Thoracic aorta (tissue), 2 donors: ENCODE measurements at regions not wholly inside any gene's neighbourhood (a gene's known extent, or its start where the extent isn't known, plus 50 kb on each side); places are given as distances from the start of the nearest gene placed in this dataset.

ENCODE experiments used
- ATAC-seq: fragments of 150-250 bp; one replicate; pipeline ENCODE4 v1.8.0; 2017; ENCODE audit warnings: low read depth; ENCODE audit not compliant: insufficient number of reproducible peaks, low FRiP score
- DNase-seq: peaks from one replicate; pipeline ENCODE4 v3.0.0-alpha.2; 2020; ENCODE audit warnings: low spot score
- H3K27ac ChIP-seq, 2 donors: fragments of 200-600 bp; sonication (generic); 1 replicate in 1 of 2; 2 replicates in 1 of 2; pipeline ENCODE4 v1.5.1; 2016; ENCODE audit warnings: mild to moderate bottlenecking in 2 of 2, moderate library complexity in 2 of 2
- H3K27me3 ChIP-seq: fragments of 200-600 bp; sonication (generic); replicated peaks from 2 replicates; pipeline ENCODE4 v1.6.0; 2016; ENCODE audit warnings: mild to moderate bottlenecking; ENCODE audit not compliant: insufficient read depth
- H3K36me3 ChIP-seq: fragments of 200-600 bp; sonication (generic); one replicate; pipeline ENCODE4 v1.5.1; 2016
- H3K4me1 ChIP-seq, 2 donors: fragments of 200-600 bp; sonication (generic); 1 replicate in 1 of 2; 2 replicates in 1 of 2; pipeline versions ENCODE4 v1.5.1 to v1.6.0; 2016; ENCODE audit warnings: low read depth in 2 of 2, mild to moderate bottlenecking in 1 of 2; ENCODE audit not compliant: control insufficient read depth in 1 of 2
- H3K4me3 ChIP-seq: fragments of 200-600 bp; sonication (generic); 2 replicates; pipeline ENCODE4 v1.5.1; 2016; ENCODE audit warnings: mild to moderate bottlenecking
- H3K9me3 ChIP-seq: fragments of 200-600 bp; sonication (generic); 2 replicates; pipeline ENCODE4 v1.5.1; 2016
- CTCF ChIP-seq: fragments of 200-600 bp; sonication (generic); IDR thresholded peaks from one replicate; pipeline ENCODE4 v1.5.1; 2019; ENCODE audit warnings: antibody characterized with exemption

- H3K27ac ChIP-seq: no peak overlapping the region
- no peaks in the 10 kb centered on the region for H3K27me3 ChIP-seq
- ATAC-seq: no peak
- H3K4me1 ChIP-seq: no peaks in the 10 kb centered on the region
- TF ChIP-seq CTCF: no peak
- no peaks in the 10 kb centered on the region for H3K9me3 ChIP-seq
- no peak for DNase-seq
- H3K36me3 ChIP-seq: no peaks in the 10 kb centered on the region
- no peak overlapping the region for H3K4me3 ChIP-seq
Measured at GRCh38 chr14:66216763-66217162, 269.4 kb upstream of the CCDC196 start.

- ATAC-seq (no peak), DNase-seq (no peak)
- Histone ChIP-seq H3K4me3 (no peak overlapping the region), H3K27ac (no peak overlapping the region), H3K36me3 (no peaks in the 10 kb centered on the region), H3K27me3 (no peaks in the 10 kb centered on the region), H3K9me3 (no peaks in the 10 kb centered on the region), H3K4me1 (no peaks in the 10 kb centered on the region)
- no peak for TF ChIP-seq CTCF
Measured at GRCh38 chr14:66219886-66220285, 266.3 kb upstream of the CCDC196 start.

GRCh38 chr14:66224492-66225178 is 261.5 kb upstream of the CCDC196 start:
- no peak overlapping the region for H3K4me3 ChIP-seq
- TF ChIP-seq CTCF: no peak

GRCh38 chr14:66225337-66225736 is 260.8 kb upstream of the CCDC196 start:
- DNase-seq: no peak
- H3K27me3 ChIP-seq: no peaks in the 10 kb centered on the region
- no peak for ATAC-seq
- no peak for TF ChIP-seq CTCF
- no peak overlapping the region for H3K4me3 ChIP-seq
- H3K9me3 ChIP-seq: no peaks in the 10 kb centered on the region
- H3K27ac ChIP-seq: no peak overlapping the region
- H3K4me1 ChIP-seq: no peaks in the 10 kb centered on the region
- no peaks in the 10 kb centered on the region for H3K36me3 ChIP-seq

More at GRCh38 chr14:66224492-66225178, 261.5 kb upstream of the CCDC196 start:
- DNase-seq: no peak
- no peaks in the 10 kb centered on the region for H3K36me3 ChIP-seq
- H3K27ac ChIP-seq: no peak overlapping the region
- no peaks in the 10 kb centered on the region for H3K27me3 ChIP-seq
- no peaks in the 10 kb centered on the region for H3K9me3 ChIP-seq
- no peaks in the 10 kb centered on the region for H3K4me1 ChIP-seq
- ATAC-seq: no peak

GRCh38 chr14:66228267-66228970 is 257.8 kb upstream of the CCDC196 start:
- no peaks in the 10 kb centered on the region for H3K36me3 ChIP-seq
- H3K27ac ChIP-seq: no peak overlapping the region
- no peak for ATAC-seq
- no peaks in the 10 kb centered on the region for H3K4me1 ChIP-seq
- H3K4me3 ChIP-seq: no peak overlapping the region
- TF ChIP-seq CTCF: no peak
- no peaks in the 10 kb centered on the region for H3K9me3 ChIP-seq
- no peak for DNase-seq
- H3K27me3 ChIP-seq: no peaks in the 10 kb centered on the region
